ENCODE measurements at regions not wholly inside any gene's neighbourhood (a gene's known extent, or its start where the extent isn't known, plus 50 kb on each side); places are given as distances from the start of the nearest gene placed in this dataset.
"Not testable (repeated sequence)": the region's sequence is repeated elsewhere in the genome, so short reads cannot be mapped to it uniquely, and the experiment has no call there.

- no peak for DNase-seq
These were observed 294.1 kb upstream of the TNC start for GRCh38 chr9:115411993-115412452.

GRCh38 chr9:115412656-115413055 lies 294.7 kb upstream of the TNC start:
- DNase-seq = no peak

- no peak for DNase-seq
These were observed 295.3 kb upstream of the TNC start for GRCh38 chr9:115413304-115413703.

GRCh38 chr9:115413766-115414382 lies 295.9 kb upstream of the TNC start:
- DNase-seq = no peak

- DNase-seq = no peak
These were observed 296.6 kb upstream of the TNC start for GRCh38 chr9:115414561-115414960.

- no peak for DNase-seq
These were observed 297.5 kb upstream of the TNC start for GRCh38 chr9:115415450-115415849.

- DNase-seq = no peak
These were observed 298.3 kb upstream of the TNC start for GRCh38 chr9:115416299-115416698.

- DNase-seq = not testable (repeated sequence)
These were observed 300.2 kb upstream of the TNC start for GRCh38 chr9:115418181-115418580.

- DNase-seq = no peak
These were observed 305.0 kb upstream of the TNC start for GRCh38 chr9:115422932-115423440.

- DNase-seq = no peak
These were observed 305.7 kb upstream of the TNC start for GRCh38 chr9:115423646-115424045.

- DNase-seq = no peak
These were observed 307.6 kb upstream of the TNC start for GRCh38 chr9:115425601-115426000.

GRCh38 chr9:115437418-115437817 lies 319.5 kb upstream of the TNC start:
- no peak for DNase-seq

- DNase-seq = no peak
These were observed 321.7 kb upstream of the TNC start for GRCh38 chr9:115439641-115440040.

GRCh38 chr9:115442054-115442453 lies 324.1 kb upstream of the TNC start:
- no peak for DNase-seq

- no peak for DNase-seq
These were observed 325.9 kb upstream of the TNC start for GRCh38 chr9:115443890-115444289.

GRCh38 chr9:115444959-115445358 lies 327.0 kb upstream of the TNC start:
- DNase-seq = no peak

GRCh38 chr9:115445655-115446054 lies 327.7 kb upstream of the TNC start:
- no peak for DNase-seq

- DNase-seq = no peak
These were observed 338.6 kb upstream of the TNC start for GRCh38 chr9:115456515-115456914.

GRCh38 chr9:115461280-115461679 lies 343.3 kb upstream of the TNC start:
- DNase-seq = no peak

- no peak for DNase-seq
These were observed 344.7 kb upstream of the TNC start for GRCh38 chr9:115462623-115463022.

GRCh38 chr9:115466756-115467155 lies 348.8 kb upstream of the TNC start:
- no peak for DNase-seq

- no peak for DNase-seq
These were observed 351.9 kb upstream of the TNC start for GRCh38 chr9:115469841-115470240.

GRCh38 chr9:115473032-115473431 lies 355.1 kb upstream of the TNC start:
- DNase-seq = not testable (repeated sequence)

- DNase-seq = no peak
These were observed 363.8 kb upstream of the TNC start for GRCh38 chr9:115481769-115482168.

- no peak for DNase-seq
These were observed 364.8 kb upstream of the TNC start for GRCh38 chr9:115482747-115483146.

Measured in NCI-H2171 (cell line).